NB4 (cell line): ENCODE measurements at regions not wholly inside any gene's neighbourhood (a gene's known extent, or its start where the extent isn't known, plus 50 kb on each side); places are given as distances from the start of the nearest gene placed in this dataset.

ENCODE experiments used
- DNase-seq: peaks from one replicate; pipeline ENCODE4 v3.0.0; 2010; ENCODE audit warnings: low read depth
- H3K4me3 ChIP-seq: one replicate; pipeline ENCODE4 v1.5.1; 2011; ENCODE audit warnings: mild to moderate bottlenecking, low read depth, low read length, moderate library complexity
- MYC ChIP-seq: IDR thresholded peaks from 2 replicates; pipeline ENCODE4 v1.6.1; 2011; ENCODE audit warnings: low read depth, low read length
- POLR2A ChIP-seq: IDR thresholded peaks from 2 replicates; pipeline ENCODE4 v1.6.1; 2011; ENCODE audit warnings: mild to moderate bottlenecking; ENCODE audit not compliant: insufficient read length; ENCODE audit errors: extremely low read depth
- TF ChIP-seq, protein P1 (sequence below): IDR thresholded peaks from 2 replicates; pipeline ENCODE4 v1.6.1; 2011; ENCODE audit warnings: low read depth, low read length
- TF ChIP-seq, protein P2 (sequence below): IDR thresholded peaks from one replicate; pipeline ENCODE4 v1.5.1; 2012; ENCODE audit warnings: low read depth, low read length

DNA sequence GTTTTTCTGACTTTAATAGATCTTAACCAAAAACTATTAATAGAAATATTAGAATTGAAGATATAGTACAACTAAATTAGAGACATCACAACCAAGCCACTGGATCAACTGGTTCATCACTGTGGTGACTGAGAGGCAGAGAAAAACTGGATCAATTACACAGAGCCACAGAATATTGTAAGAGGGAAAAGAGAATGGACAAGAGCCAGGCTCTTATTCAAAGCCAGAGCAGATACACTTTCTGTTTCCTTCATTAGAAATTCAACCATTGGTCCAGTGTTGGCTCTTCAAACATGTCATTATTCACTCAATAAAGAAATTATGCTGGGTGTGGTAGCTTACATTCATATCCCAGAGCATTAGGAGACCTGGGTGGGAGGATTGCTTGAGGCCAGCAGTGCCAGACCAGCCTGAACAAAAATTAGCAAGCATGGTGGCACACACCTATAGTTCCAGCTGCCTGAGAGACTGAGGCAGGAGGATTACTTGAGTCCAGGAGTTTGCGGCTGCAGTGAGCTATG, 295.1 kb downstream of the NEBL start:
- no peak for DNase-seq
- TF ChIP-seq, protein P1, sequence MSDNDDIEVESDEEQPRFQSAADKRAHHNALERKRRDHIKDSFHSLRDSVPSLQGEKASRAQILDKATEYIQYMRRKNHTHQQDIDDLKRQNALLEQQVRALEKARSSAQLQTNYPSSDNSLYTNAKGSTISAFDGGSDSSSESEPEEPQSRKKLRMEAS, result no peak
- TF ChIP-seq, protein P2, sequence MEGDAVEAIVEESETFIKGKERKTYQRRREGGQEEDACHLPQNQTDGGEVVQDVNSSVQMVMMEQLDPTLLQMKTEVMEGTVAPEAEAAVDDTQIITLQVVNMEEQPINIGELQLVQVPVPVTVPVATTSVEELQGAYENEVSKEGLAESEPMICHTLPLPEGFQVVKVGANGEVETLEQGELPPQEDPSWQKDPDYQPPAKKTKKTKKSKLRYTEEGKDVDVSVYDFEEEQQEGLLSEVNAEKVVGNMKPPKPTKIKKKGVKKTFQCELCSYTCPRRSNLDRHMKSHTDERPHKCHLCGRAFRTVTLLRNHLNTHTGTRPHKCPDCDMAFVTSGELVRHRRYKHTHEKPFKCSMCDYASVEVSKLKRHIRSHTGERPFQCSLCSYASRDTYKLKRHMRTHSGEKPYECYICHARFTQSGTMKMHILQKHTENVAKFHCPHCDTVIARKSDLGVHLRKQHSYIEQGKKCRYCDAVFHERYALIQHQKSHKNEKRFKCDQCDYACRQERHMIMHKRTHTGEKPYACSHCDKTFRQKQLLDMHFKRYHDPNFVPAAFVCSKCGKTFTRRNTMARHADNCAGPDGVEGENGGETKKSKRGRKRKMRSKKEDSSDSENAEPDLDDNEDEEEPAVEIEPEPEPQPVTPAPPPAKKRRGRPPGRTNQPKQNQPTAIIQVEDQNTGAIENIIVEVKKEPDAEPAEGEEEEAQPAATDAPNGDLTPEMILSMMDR, result no peak
- TF ChIP-seq POLR2A (no peak), MYC (no peak)
- no peak overlapping the region for H3K4me3 ChIP-seq

DNA sequence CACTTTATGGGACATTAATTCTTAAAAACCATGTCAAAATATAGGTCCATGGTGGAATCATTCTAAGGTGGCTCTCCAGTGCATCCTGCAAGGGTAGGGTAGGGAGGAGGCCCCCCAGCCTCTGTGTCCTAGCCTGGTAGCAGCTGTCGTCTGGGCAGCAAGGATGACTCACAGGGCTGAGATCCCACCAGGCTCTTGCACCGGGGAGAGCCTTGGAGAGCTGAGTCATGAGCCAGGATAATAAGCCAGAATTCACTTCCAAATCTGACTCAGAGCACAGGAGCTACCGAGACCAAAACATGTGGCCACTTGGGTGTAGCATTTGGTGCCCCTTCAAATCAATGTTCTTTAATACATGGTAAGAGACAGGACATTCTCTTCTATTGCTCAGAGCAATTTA, 298.5 kb downstream of the NEBL start:
- TF ChIP-seq, protein P2, result no peak
- H3K4me3 ChIP-seq, result no peak overlapping the region
- no peak for DNase-seq

DNA sequence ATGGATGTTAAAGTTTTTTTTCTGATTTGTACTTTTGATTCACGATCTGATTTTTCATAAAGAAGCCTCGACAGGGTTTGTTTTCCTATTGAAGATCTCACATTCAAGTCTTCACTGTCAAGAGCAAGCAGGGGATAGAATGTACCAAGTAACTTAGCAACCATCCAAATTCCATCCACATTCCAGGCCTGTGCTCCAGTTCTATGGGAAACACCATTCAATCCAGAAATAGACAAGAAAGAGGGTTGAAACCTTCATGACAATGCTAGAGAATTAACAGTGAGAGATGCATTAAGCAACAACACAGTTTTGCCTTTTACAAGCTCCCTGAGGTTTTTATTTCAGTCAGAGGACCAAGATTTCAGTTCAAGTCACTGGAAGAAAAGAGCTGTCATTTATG, 300.2 kb downstream of the NEBL start:
- no peak overlapping the region for H3K4me3 ChIP-seq
- DNase-seq, result no peak
- TF ChIP-seq, protein P2, result no peak
- TF ChIP-seq MYC (no peak), POLR2A (no peak)
- TF ChIP-seq, protein P1, result no peak

DNA sequence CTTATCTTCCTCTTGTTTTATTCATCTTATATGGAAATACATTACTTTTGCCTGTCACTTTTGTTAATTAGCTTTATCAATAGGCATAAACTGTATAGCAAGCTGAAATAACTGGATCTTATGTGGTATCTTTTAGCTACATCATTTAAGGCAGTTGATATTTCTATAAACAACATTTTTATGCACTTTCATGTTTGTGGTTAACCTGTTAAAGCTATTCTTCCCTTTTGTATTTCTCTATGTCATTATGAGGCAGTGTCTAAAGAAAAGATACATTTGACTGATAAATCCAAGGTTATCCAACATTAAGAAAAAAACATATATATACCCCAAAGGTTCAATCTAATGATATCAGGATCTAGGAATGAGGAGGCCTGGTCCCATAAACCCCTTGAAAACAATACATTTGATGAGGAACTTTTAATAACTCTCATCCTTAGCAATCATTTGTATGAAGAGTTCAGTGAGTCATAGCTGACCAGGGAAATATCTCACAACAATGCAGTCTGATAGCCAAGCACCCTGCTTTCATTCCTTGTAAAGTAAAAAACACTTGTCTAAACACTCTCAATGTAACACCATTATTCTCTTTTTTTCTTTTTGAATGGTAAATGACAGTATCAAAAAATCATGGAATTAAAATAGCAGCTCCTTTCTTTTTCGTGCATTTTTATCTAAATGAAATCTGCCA, 300.9 kb downstream of the NEBL start:
- no peak overlapping the region for H3K4me3 ChIP-seq
- TF ChIP-seq, protein P1, result no peak
- TF ChIP-seq, protein P2, result no peak
- TF ChIP-seq POLR2A, result no peak
- TF ChIP-seq MYC, result no peak
- DNase-seq, result no peak

DNA sequence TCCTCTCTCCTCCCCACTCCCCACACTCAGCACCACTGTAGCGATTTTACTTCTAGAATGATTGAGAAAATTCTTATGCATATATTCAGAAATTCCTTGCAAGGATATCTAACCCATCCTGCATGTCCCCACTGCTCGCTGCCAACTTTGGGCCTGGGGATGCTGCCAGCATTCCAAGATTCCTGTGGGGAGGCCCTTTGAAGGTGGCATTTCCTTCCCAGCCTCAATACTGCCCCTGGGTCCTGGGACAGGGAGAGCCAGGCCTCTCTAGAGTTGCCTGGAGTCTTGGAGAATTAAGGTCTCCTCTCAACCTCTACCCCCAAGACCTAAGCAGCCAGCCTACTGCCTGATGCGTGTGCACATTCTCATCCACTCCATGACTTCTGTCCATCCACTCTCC, 303.5 kb downstream of the NEBL start:
- TF ChIP-seq MYC (no peak), POLR2A (no peak)
- TF ChIP-seq, protein P2, result no peak
- TF ChIP-seq, protein P1, result no peak
- no peak overlapping the region for H3K4me3 ChIP-seq
- no peak for DNase-seq

DNA sequence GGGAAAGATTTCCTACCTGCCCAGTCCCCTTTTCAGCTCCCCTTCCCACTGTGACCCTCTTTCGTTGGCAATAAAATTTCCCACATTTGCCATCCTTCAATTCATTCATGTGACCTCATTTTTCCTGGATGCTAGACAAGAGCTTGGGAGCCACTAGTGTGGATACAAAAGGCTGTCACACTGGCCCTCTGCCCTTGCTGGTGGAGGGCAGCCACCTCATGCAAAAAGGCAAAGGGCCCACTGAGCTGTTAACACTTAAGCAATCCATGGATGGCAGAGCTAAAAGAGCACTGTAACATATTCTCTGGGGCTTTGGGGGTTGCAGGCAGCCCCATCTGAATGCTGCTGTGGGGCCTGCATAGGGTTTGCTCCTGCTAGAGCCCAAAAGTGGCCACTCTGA, 315.1 kb downstream of the NEBL start:
- no peak for DNase-seq
- no peak overlapping the region for H3K4me3 ChIP-seq
- no peak for TF ChIP-seq POLR2A
- TF ChIP-seq, protein P2, result no peak
- TF ChIP-seq, protein P1, result no peak
- TF ChIP-seq MYC, result no peak
